Loucy (cell line): ENCODE measurements at regions not wholly inside any gene's neighbourhood (a gene's known extent, or its start where the extent isn't known, plus 50 kb on each side); places are given as distances from the start of the nearest gene placed in this dataset.

ENCODE experiments used
- EZH2phosphoT487 ChIP-seq: fragments of 200-600 bp; IDR thresholded peaks from 2 replicates; pipeline ENCODE4 v1.6.1; 2018; ENCODE audit warnings: antibody characterized with exemption, mild to moderate bottlenecking, moderate library complexity, borderline replicate concordance
- TF ChIP-seq, protein P1 (sequence below): fragments of 200-600 bp; sonication (generic); conservative IDR thresholded peaks from 2 replicates; pipeline ENCODE4 v1.5.1; 2014; ENCODE audit warnings: mild to moderate bottlenecking, antibody characterized with exemption, low read length

DNA sequence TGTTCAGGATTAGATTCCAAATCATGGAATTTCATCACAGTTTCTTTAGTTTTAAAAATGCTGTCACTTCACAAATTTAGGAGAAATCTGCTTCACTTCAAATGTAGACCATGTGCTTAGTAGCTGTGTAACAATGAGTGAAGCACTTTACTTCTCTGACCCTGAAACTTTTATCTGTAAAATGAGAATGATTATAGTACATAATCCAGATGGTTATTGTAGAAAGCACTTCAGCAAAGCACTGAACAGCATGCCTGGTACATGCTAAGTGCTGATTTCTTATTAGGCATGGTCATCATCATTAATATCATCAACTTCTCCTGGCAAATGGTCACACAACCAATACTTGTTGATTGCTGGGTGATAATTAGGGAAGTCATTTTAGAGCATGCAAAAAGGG is 705.0 kb downstream of the EPHA7 start:
- TF ChIP-seq, protein P1, sequence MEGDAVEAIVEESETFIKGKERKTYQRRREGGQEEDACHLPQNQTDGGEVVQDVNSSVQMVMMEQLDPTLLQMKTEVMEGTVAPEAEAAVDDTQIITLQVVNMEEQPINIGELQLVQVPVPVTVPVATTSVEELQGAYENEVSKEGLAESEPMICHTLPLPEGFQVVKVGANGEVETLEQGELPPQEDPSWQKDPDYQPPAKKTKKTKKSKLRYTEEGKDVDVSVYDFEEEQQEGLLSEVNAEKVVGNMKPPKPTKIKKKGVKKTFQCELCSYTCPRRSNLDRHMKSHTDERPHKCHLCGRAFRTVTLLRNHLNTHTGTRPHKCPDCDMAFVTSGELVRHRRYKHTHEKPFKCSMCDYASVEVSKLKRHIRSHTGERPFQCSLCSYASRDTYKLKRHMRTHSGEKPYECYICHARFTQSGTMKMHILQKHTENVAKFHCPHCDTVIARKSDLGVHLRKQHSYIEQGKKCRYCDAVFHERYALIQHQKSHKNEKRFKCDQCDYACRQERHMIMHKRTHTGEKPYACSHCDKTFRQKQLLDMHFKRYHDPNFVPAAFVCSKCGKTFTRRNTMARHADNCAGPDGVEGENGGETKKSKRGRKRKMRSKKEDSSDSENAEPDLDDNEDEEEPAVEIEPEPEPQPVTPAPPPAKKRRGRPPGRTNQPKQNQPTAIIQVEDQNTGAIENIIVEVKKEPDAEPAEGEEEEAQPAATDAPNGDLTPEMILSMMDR: no peak
- TF ChIP-seq EZH2phosphoT487: no peak
